K562 (cell line): ENCODE measurements at regions not wholly inside any gene's neighbourhood (a gene's known extent, or its start where the extent isn't known, plus 50 kb on each side); places are given as distances from the start of the nearest gene placed in this dataset.

ENCODE experiments used
- ATAC-seq: fragments of 200-7000 bp; cut with Tn5 transposase; 3 replicates; pipeline ENCODE4 v1.9.1; 2020; ENCODE audit warnings: moderate library complexity
- BruUV-seq: library from RNA; stranded (reverse); fragments of 400-500 nt; replicated peaks from 2 replicates; lab custom pipeline; 2021; lab: Mats Ljungman, UMichigan
- CTCF ChIA-PET: fragments of 300-600 bp; formaldehyde crosslinking; extraction: SDS; loops from one replicate; lab custom pipeline; 2021; ENCODE audit warnings: low intra/inter-chr PET ratio; lab: Yijun Ruan, JAX
- POLR2A ChIA-PET: fragments of 300-600, 350-650 bp; sonication (Branson Sonifier 250); formaldehyde crosslinking; extraction: SDS; loops from one replicate; lab custom pipeline; 2021; ENCODE audit warnings: antibody characterized with exemption, inconsistent platforms; lab: Yijun Ruan, JAX
- DNase-seq, 4 experiments: peaks; one replicate each; pipeline versions ENCODE4 v3.0.0 to v3.0.0-alpha.2; 2011 to 2018; ENCODE audit warnings: low spot score in 3 of 4, mixed read lengths in 3 of 4; ENCODE audit errors: extremely low read depth in 1 of 4
- FAIRE-seq: peaks from 2 replicates; lab custom pipeline; 2011; peaks lifted over from hg19 to GRCh38; lab: Jason Lieb, UNC
- H2AFZ ChIP-seq: 2 replicates; pipeline ENCODE4 v1.6.0; 2011; ENCODE audit warnings: low read depth, low read length, control low read depth, inconsistent platforms
- H3K27ac ChIP-seq: fragments of 200-600 bp; 3 replicates; pipeline ENCODE4 v1.8.0; 2011; ENCODE audit warnings: low read depth, mild to moderate bottlenecking, control low read depth, inconsistent platforms, low read length, moderate library complexity, mixed read lengths; ENCODE audit errors: extremely low read depth
- H3K27me3 ChIP-seq, 2 experiments: fragments of 300-600 bp in 1 of 2; 2 replicates in 1 of 2; 3 replicates in 1 of 2; pipeline versions ENCODE4 v1.6.0 to v1.8.0; 2011; ENCODE audit warnings: inconsistent platforms in 2 of 2, low read length in 2 of 2, mild to moderate bottlenecking in 1 of 2, mixed read lengths in 1 of 2, moderate library complexity in 1 of 2; ENCODE audit not compliant: control insufficient read depth in 2 of 2, insufficient read depth in 2 of 2
- H3K36me3 ChIP-seq: fragments of 300-600 bp; 3 replicates; pipeline ENCODE4 v1.8.0; 2011; ENCODE audit warnings: mild to moderate bottlenecking, low read length, inconsistent platforms; ENCODE audit not compliant: control insufficient read depth, insufficient read depth
- H3K4me1 ChIP-seq, 2 experiments: fragments of 200-600 bp in 1 of 2; replicated peaks in 1 of 2; 2 replicates in 1 of 2; 3 replicates in 1 of 2; pipeline versions ENCODE4 v1.5.1 to v1.8.0; 2011; ENCODE audit warnings: inconsistent platforms in 2 of 2, low read length in 2 of 2, mild to moderate bottlenecking in 1 of 2, mixed read lengths in 1 of 2, moderate library complexity in 1 of 2; ENCODE audit not compliant: control insufficient read depth in 2 of 2, insufficient read depth in 2 of 2
- H3K4me2 ChIP-seq: 2 replicates; pipeline ENCODE4 v1.6.1; 2011; ENCODE audit warnings: low read length, control low read depth, inconsistent platforms, mixed read lengths; ENCODE audit not compliant: insufficient read depth
- H3K4me3 ChIP-seq: fragments of 200-600 bp; sonication (generic), shearing (Covaris generic); 2 replicates; pipeline ENCODE4 v1.5.1; 2016; ENCODE audit warnings: control low read depth, inconsistent platforms
- H3K79me2 ChIP-seq: fragments of 200-600 bp; 3 replicates; pipeline ENCODE4 v1.8.0; 2011; ENCODE audit warnings: low read length, inconsistent platforms; ENCODE audit not compliant: control insufficient read depth, insufficient read depth
- H3K9ac ChIP-seq, 2 experiments: 2 replicates each; pipeline versions ENCODE4 v1.6.0 to v1.6.1; 2011; ENCODE audit warnings: low read depth in 2 of 2, low read length in 2 of 2, control low read depth in 1 of 2, inconsistent platforms in 1 of 2, mild to moderate bottlenecking in 1 of 2, mixed read lengths in 1 of 2; ENCODE audit not compliant: insufficient read depth in 1 of 2
- H3K9me1 ChIP-seq: one replicate; pipeline ENCODE4 v1.6.0; 2011; ENCODE audit warnings: inconsistent platforms, mild to moderate bottlenecking, low read length, moderate library complexity; ENCODE audit not compliant: control insufficient read depth, insufficient read depth
- H3K9me3 ChIP-seq: replicated peaks from 2 replicates; pipeline ENCODE4 v1.5.1; 2011; ENCODE audit warnings: low read depth, low read length, inconsistent platforms; ENCODE audit not compliant: control insufficient read depth, insufficient read depth
- H4K20me1 ChIP-seq: replicated peaks from 2 replicates; pipeline ENCODE4 v1.6.1; 2011; ENCODE audit warnings: low read length, inconsistent platforms, mixed read lengths; ENCODE audit not compliant: control insufficient read depth, insufficient read depth
- ARNT ChIP-seq, 2 experiments: fragments of 450-650 bp; IDR thresholded peaks; 2 replicates each; pipeline ENCODE4 v1.6.1; 2016; ENCODE audit warnings: mild to moderate bottlenecking in 1 of 2
- CREB5 ChIP-seq: fragments of 250-450 bp; sonication (Bioruptor Pico); IDR thresholded peaks from 2 replicates; pipeline ENCODE4 v1.5.0; 2020; ENCODE audit warnings: mild to moderate bottlenecking
- FOXO4 ChIP-seq: fragments of 450-650 bp; formaldehyde crosslinking; IDR thresholded peaks from 2 replicates; pipeline ENCODE4 v1.4.0; 2020; ENCODE audit warnings: mild to moderate bottlenecking, moderate library complexity
- KDM2B ChIP-seq: fragments of 250-450 bp; sonication (Bioruptor Pico); IDR thresholded peaks from 2 replicates; pipeline ENCODE4 v1.8.0; 2021; ENCODE audit warnings: mild to moderate bottlenecking, moderate library complexity
- MEIS2 ChIP-seq: fragments of 450-650 bp; IDR thresholded peaks from 2 replicates; pipeline ENCODE4 v1.6.1; 2014; ENCODE audit warnings: mild to moderate bottlenecking; ENCODE audit not compliant: partially characterized antibody
- PHF20 ChIP-seq: fragments of 450-650 bp; IDR thresholded peaks from 2 replicates; pipeline ENCODE4 v1.6.1; 2018; ENCODE audit not compliant: partially characterized antibody
- PRDM10 ChIP-seq: fragments of 450-650 bp; IDR thresholded peaks from 2 replicates; pipeline ENCODE4 v1.6.1; 2018; ENCODE audit not compliant: partially characterized antibody
- in situ Hi-C: fragments of 300-500 bp; cut with MboI; formaldehyde crosslinking; loops from 4 replicates; pipeline ENCODE4 v1.15.0; 2018; ENCODE audit warnings: inconsistent platforms, mixed read lengths
- intact Hi-C: fragments of 100-400 bp; cut with micrococcal nuclease; formaldehyde crosslinking; loops from 2 replicates; pipeline ENCODE4 v1.14.2; 2022
- TF ChIP-seq, protein P1 (sequence below): sonication (generic); formaldehyde crosslinking; IDR thresholded peaks from 2 replicates; pipeline ENCODE4 v1.8.1; 2023; ENCODE audit warnings: mild to moderate bottlenecking, missing genetic modification reagents
- TF ChIP-seq, protein P2 (sequence below): fragments of 450-650 bp; IDR thresholded peaks from 2 replicates; pipeline ENCODE4 v1.6.1; 2017; ENCODE audit warnings: antibody characterized with exemption, mild to moderate bottlenecking

- Histone ChIP-seq H3K4me3 (no peak overlapping the region), H3K4me2 (no peak overlapping the region), H3K9me1 (no peaks in the 10 kb centered on the region), H3K9ac (no peak overlapping the region), H3K9me3 (no peaks in the 10 kb centered on the region), H3K27ac (no peak overlapping the region), H2AFZ (no peak overlapping the region), H3K79me2 (no peaks in the 10 kb centered on the region), H4K20me1 (no peaks in the 10 kb centered on the region), H3K4me1 (peaks cover 0 to 6% of the 10 kb centered on the region in 2 experiments; a peak in 3 of 5 replicates), H3K27me3 (no peaks in the 10 kb centered on the region), H3K36me3 (no peaks in the 10 kb centered on the region)
- POLR2A ChIA-PET: interaction anchor here (1.2 kb wide), 1 partner anchor 23 kb away, joined by 3 read pairs; no protein-coding TSS in a partner anchor
- DNase-seq (no peak), FAIRE-seq (no peak), ATAC-seq (no peak)
- intact Hi-C loops (no loop called here), in situ Hi-C loops (no loop called here)
- no TSS peak for BruUV-seq
- CTCF ChIA-PET: no interaction called here
- TF ChIP-seq, protein P1, sequence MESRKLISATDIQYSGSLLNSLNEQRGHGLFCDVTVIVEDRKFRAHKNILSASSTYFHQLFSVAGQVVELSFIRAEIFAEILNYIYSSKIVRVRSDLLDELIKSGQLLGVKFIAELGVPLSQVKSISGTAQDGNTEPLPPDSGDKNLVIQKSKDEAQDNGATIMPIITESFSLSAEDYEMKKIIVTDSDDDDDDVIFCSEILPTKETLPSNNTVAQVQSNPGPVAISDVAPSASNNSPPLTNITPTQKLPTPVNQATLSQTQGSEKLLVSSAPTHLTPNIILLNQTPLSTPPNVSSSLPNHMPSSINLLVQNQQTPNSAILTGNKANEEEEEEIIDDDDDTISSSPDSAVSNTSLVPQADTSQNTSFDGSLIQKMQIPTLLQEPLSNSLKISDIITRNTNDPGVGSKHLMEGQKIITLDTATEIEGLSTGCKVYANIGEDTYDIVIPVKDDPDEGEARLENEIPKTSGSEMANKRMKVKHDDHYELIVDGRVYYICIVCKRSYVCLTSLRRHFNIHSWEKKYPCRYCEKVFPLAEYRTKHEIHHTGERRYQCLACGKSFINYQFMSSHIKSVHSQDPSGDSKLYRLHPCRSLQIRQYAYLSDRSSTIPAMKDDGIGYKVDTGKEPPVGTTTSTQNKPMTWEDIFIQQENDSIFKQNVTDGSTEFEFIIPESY (CRISPR knock-in tag): no peak
- TF ChIP-seq CREB5 (CRISPR knock-in tag): no peak
- TF ChIP-seq PRDM10: no peak
- no peak for TF ChIP-seq PHF20
- TF ChIP-seq KDM2B (CRISPR knock-in tag): no peak
- no peak for TF ChIP-seq MEIS2
- TF ChIP-seq, protein P2, sequence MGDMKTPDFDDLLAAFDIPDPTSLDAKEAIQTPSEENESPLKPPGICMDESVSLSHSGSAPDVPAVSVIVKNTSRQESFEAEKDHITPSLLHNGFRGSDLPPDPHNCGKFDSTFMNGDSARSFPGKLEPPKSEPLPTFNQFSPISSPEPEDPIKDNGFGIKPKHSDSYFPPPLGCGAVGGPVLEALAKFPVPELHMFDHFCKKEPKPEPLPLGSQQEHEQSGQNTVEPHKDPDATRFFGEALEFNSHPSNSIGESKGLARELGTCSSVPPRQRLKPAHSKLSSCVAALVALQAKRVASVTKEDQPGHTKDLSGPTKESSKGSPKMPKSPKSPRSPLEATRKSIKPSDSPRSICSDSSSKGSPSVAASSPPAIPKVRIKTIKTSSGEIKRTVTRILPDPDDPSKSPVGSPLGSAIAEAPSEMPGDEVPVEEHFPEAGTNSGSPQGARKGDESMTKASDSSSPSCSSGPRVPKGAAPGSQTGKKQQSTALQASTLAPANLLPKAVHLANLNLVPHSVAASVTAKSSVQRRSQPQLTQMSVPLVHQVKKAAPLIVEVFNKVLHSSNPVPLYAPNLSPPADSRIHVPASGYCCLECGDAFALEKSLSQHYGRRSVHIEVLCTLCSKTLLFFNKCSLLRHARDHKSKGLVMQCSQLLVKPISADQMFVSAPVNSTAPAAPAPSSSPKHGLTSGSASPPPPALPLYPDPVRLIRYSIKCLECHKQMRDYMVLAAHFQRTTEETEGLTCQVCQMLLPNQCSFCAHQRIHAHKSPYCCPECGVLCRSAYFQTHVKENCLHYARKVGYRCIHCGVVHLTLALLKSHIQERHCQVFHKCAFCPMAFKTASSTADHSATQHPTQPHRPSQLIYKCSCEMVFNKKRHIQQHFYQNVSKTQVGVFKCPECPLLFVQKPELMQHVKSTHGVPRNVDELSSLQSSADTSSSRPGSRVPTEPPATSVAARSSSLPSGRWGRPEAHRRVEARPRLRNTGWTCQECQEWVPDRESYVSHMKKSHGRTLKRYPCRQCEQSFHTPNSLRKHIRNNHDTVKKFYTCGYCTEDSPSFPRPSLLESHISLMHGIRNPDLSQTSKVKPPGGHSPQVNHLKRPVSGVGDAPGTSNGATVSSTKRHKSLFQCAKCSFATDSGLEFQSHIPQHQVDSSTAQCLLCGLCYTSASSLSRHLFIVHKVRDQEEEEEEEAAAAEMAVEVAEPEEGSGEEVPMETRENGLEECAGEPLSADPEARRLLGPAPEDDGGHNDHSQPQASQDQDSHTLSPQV: no peak
- no peak for TF ChIP-seq ARNT (IDR thresholded peaks at IDR 0.05)
- no peak for TF ChIP-seq FOXO4 (CRISPR knock-in tag)
Observed at GRCh38 chr7:136143271-136143670, 166.1 kb upstream of the MTPN start.
